Right atrium auricular region (tissue), 2 donors: ENCODE measurements at regions not wholly inside any gene's neighbourhood (a gene's known extent, or its start where the extent isn't known, plus 50 kb on each side); places are given as distances from the start of the nearest gene placed in this dataset.

Source experiments
- DNase-seq: peaks from one replicate; pipeline ENCODE4 v3.0.0-alpha.2; 2019; ENCODE audit warnings: low spot score
- H3K27ac ChIP-seq, 2 donors: fragments of 200-600 bp; sonication (generic); 1 replicate in 1 of 2; 2 replicates in 1 of 2; pipeline ENCODE4 v1.5.1; 2016 to 2019
- H3K27me3 ChIP-seq, 2 donors: fragments of 200-600 bp; sonication (generic); one replicate each; pipeline versions ENCODE4 v1.5.1 to v1.6.0; 2017 to 2019
- H3K36me3 ChIP-seq: fragments of 200-600 bp; sonication (generic); one replicate; pipeline ENCODE4 v1.5.1; 2016
- H3K4me1 ChIP-seq, 2 donors: fragments of 200-600 bp; sonication (generic); one replicate each; pipeline versions ENCODE4 v1.5.1 to v1.6.0; 2017 to 2019
- H3K4me3 ChIP-seq, 2 donors: fragments of 200-600 bp; sonication (generic); 1 replicate in 1 of 2; 2 replicates in 1 of 2; pipeline ENCODE4 v1.5.1; 2017 to 2019; ENCODE audit warnings: mild to moderate bottlenecking in 1 of 2, moderate library complexity in 1 of 2
- H3K9me3 ChIP-seq, 2 donors: fragments of 200-600 bp; sonication (generic); one replicate each; pipeline ENCODE4 v1.5.1; 2019
- TF ChIP-seq, protein P1 (sequence below), 2 donors: fragments of 200-600 bp; sonication (generic); IDR thresholded peaks; one replicate each; pipeline ENCODE4 v1.5.1; 2019; ENCODE audit warnings: antibody characterized with exemption in 2 of 2

DNA sequence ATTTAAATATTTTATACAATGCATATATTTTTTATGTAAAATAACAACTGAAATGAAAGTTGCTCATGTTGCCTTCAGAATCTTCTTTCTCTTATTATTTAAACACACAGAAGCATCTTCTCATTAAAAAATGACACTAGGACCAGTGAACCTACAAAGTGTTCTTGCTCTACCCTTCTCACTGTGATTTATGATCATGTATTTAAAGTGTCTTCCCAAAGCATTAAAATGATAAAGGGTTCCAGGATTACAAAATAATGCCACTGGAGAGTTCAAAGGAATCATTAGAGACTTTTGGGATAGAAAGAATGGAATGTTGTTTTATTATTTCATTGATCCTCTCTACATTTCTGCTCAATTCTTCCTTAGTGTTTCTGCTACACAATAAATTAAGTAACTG lies 643.6 kb upstream of the SLITRK1 start:
- Histone ChIP-seq H3K27ac (no peak overlapping the region), H3K36me3 (no peaks in the 10 kb centered on the region), H3K27me3 (no peaks in the 10 kb centered on the region), H3K4me3 (no peak overlapping the region), H3K9me3 (no peaks in the 10 kb centered on the region), H3K4me1 (no peaks in the 10 kb centered on the region)
- TF ChIP-seq, protein P1, sequence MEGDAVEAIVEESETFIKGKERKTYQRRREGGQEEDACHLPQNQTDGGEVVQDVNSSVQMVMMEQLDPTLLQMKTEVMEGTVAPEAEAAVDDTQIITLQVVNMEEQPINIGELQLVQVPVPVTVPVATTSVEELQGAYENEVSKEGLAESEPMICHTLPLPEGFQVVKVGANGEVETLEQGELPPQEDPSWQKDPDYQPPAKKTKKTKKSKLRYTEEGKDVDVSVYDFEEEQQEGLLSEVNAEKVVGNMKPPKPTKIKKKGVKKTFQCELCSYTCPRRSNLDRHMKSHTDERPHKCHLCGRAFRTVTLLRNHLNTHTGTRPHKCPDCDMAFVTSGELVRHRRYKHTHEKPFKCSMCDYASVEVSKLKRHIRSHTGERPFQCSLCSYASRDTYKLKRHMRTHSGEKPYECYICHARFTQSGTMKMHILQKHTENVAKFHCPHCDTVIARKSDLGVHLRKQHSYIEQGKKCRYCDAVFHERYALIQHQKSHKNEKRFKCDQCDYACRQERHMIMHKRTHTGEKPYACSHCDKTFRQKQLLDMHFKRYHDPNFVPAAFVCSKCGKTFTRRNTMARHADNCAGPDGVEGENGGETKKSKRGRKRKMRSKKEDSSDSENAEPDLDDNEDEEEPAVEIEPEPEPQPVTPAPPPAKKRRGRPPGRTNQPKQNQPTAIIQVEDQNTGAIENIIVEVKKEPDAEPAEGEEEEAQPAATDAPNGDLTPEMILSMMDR (IDR thresholded peaks at IDR 0.05), result no peak
- DNase-seq, result no peak

DNA sequence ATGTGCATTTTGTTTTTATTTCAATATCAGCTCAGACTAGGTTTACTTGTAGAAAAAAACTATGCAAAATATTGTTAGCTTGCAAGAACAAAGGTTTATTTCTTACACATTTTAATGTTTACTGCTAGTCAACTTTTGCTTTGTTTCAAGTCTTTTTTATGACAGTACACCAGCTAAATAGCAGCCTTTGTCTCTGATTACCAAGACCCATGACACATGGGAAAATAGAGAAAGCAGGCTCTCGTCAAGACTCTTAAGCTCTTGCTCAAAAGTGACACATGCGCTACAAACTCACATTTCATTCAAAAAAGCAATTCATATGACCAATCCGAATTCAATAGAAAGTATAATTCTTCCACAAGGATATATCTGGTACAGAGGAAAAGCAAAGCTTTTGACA lies 642.3 kb upstream of the SLITRK1 start:
- TF ChIP-seq, protein P1 (IDR thresholded peaks at IDR 0.05), result no peak
- Histone ChIP-seq H3K4me3 (no peak overlapping the region), H3K4me1 (no peaks in the 10 kb centered on the region)

GRCh38 chr13:84500016-84500415 lies 617.7 kb upstream of the SLITRK1 start:
- Histone ChIP-seq H3K9me3 (peaks cover 0 to 9% of the 10 kb centered on the region in 2 donors), H3K27me3 (no peaks in the 10 kb centered on the region), H3K4me3 (no peak overlapping the region), H3K27ac (no peak overlapping the region), H3K36me3 (no peaks in the 10 kb centered on the region), H3K4me1 (no peaks in the 10 kb centered on the region)
- TF ChIP-seq, protein P1 (IDR thresholded peaks at IDR 0.05), result no peak
- DNase-seq, result no peak

More for the DNA sequence above, 642.3 kb upstream of the SLITRK1 start:
- H3K27me3 ChIP-seq, result no peaks in the 10 kb centered on the region
- H3K27ac ChIP-seq, result no peak overlapping the region
- no peaks in the 10 kb centered on the region for H3K36me3 ChIP-seq
- H3K9me3 ChIP-seq, result no peaks in the 10 kb centered on the region
- DNase-seq, result no peak

DNA sequence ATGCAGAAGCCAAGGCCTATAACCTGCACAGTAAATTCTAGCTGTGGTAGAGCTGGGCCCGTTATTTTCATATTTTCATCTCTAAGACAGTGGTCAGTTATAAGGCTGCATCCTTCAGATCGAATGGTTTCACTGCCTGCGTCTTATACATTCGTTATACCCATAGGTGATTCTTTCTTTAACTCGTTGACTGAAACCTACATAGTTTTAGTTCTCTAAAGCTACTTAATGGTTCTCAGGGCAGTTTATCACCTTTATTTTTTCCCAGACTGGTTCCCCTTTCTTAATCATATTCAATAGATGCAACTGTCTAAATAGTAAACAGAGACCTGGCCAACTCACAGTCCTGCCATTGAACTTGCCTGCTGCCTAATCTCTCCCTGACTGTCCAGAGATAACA lies 615.3 kb upstream of the SLITRK1 start:
- Histone ChIP-seq H3K9me3 (peaks cover 0 to 9% of the 10 kb centered on the region in 2 donors), H3K36me3 (no peaks in the 10 kb centered on the region), H3K27me3 (no peaks in the 10 kb centered on the region), H3K4me3 (no peak overlapping the region), H3K4me1 (no peaks in the 10 kb centered on the region), H3K27ac (no peak overlapping the region)
- DNase-seq, result no peak
- TF ChIP-seq, protein P1 (IDR thresholded peaks at IDR 0.05), result no peak

DNA sequence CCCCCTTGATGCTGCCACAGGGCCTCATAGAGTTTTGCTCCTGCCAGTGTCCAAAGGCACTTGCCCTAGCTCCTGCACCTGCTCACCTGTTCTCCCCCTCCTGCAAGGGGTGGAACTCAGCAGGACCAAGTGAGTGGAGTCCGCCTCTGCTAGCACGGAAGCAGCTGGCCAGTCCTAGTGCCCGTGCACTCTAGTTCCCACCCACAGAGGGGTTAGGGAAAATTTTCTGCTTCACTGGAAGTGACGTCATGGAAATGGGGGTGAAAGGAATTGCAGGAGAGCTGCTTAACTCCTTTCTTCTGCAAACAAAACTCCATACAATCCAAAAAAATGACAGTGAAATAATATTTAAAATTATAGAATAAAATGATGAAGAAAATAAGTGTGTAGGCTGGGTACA lies 609.7 kb upstream of the SLITRK1 start:
- Histone ChIP-seq H3K4me1 (no peaks in the 10 kb centered on the region), H3K36me3 (no peaks in the 10 kb centered on the region), H3K4me3 (no peak overlapping the region), H3K27me3 (no peaks in the 10 kb centered on the region), H3K27ac (no peak overlapping the region), H3K9me3 (no peaks in the 10 kb centered on the region)
- TF ChIP-seq, protein P1 (IDR thresholded peaks at IDR 0.05), result no peak
- no peak for DNase-seq

DNA sequence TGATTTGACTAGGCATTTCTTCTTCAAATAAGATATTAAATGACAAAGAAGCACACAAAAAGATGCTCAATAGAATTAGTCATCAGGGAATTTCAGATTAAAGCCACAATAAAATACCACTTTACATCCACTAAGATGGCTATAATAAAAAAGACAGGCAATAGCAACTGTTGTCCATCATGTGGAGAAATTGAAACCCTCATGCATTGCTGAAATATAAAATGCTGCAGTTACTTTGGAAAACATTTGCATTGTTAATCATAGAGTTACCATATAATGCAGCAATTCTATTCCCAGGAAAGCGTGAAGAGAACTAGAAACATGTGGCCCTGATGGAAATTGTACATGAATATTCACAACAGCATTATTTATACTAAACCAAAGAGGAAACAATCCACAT lies 605.5 kb upstream of the SLITRK1 start:
- TF ChIP-seq, protein P1 (IDR thresholded peaks at IDR 0.05), result no peak
- Histone ChIP-seq H3K27me3 (no peaks in the 10 kb centered on the region), H3K27ac (no peak overlapping the region), H3K4me3 (no peak overlapping the region), H3K36me3 (no peaks in the 10 kb centered on the region), H3K9me3 (no peaks in the 10 kb centered on the region), H3K4me1 (no peaks in the 10 kb centered on the region)
- no peak for DNase-seq
